ENCODE measurements at regions not wholly inside any gene's neighbourhood (a gene's known extent, or its start where the extent isn't known, plus 50 kb on each side); places are given as distances from the start of the nearest gene placed in this dataset.

- no peak overlapping the region for H3K4me3 ChIP-seq (ENCODE audit: low read depth, low read length)
These were observed 95.3 kb upstream of the DLG1 start for GRCh38 chr3:197393711-197394110.

DNA sequence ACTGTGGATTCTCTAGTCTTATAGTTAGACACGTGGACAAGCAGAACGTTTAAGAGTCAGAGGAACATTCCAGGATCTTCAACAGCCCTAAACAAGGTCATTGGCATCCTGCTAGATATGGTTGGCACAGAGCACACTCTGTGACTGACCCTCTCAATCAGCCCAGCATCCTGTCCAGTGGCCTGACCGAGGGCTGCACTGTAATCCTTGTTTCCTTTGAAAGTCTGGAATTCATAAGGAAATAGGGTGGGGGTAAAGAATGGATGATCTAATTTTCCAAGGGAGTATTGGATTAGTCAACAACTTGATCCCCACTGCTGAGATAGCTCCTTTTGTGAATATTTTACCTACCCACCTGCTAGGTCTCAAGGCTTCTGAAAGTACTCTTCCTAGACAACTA, 94.5 kb upstream of the DLG1 start:
- H3K4me3 ChIP-seq (ENCODE audit: low read depth, low read length): no peak overlapping the region
- DNase-seq (ENCODE audit: low read depth): no peak
- TF ChIP-seq, protein P1, sequence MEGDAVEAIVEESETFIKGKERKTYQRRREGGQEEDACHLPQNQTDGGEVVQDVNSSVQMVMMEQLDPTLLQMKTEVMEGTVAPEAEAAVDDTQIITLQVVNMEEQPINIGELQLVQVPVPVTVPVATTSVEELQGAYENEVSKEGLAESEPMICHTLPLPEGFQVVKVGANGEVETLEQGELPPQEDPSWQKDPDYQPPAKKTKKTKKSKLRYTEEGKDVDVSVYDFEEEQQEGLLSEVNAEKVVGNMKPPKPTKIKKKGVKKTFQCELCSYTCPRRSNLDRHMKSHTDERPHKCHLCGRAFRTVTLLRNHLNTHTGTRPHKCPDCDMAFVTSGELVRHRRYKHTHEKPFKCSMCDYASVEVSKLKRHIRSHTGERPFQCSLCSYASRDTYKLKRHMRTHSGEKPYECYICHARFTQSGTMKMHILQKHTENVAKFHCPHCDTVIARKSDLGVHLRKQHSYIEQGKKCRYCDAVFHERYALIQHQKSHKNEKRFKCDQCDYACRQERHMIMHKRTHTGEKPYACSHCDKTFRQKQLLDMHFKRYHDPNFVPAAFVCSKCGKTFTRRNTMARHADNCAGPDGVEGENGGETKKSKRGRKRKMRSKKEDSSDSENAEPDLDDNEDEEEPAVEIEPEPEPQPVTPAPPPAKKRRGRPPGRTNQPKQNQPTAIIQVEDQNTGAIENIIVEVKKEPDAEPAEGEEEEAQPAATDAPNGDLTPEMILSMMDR (IDR thresholded peaks at IDR 0.05; ENCODE audit: control insufficient read depth, extremely low read depth, insufficient read depth): no peak

More at GRCh38 chr3:197393711-197394110, 95.3 kb upstream of the DLG1 start:
- DNase-seq (ENCODE audit: low read depth): no peak
- TF ChIP-seq, protein P1 (IDR thresholded peaks at IDR 0.05; ENCODE audit: control insufficient read depth, extremely low read depth, insufficient read depth): no peak

DNA sequence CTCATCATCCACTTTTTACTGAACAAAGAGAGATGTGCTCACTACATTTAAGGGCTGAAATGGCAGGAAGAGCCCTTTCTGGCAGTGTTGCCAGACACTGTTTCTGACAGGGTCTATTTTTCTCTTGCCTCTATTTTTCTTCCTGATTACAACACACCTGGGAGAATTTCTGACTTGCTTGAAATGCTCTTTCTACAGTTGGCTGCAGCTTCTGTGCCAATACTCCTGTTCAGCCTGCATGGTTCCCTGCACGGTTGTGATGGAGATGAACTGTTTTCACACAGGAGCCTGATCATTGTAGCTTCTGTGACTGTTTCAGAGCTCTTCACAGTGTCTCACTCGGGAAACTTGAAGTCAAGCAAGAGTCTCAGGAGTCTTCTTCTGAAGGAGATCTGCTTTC, 83.0 kb upstream of the DLG1 start:
- TF ChIP-seq, protein P1 (IDR thresholded peaks at IDR 0.05; ENCODE audit: control insufficient read depth, extremely low read depth, insufficient read depth): no peak
- no peak for DNase-seq (ENCODE audit: low read depth)
- no peak overlapping the region for H3K4me3 ChIP-seq (ENCODE audit: low read depth, low read length)

DNA sequence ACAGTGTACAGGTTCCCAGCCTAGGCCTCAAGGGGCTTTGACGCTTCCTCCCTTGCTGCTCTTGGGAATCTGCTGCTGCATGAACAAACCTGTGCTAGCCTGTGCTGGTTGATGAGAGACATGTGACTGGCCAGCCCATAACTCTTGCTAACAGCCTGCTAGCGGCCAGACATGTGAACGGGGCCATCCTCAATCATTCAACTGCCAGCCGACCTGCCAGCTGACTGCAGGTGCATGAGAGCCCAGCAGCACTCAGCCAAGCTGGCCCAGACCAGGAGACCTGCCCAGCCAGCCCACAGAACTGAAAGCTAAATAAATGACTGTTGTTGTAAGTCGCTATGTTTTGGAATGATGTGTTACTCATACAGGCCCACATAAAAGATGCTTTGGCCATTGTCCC, 82.4 kb upstream of the DLG1 start:
- no peak overlapping the region for H3K4me3 ChIP-seq (ENCODE audit: low read depth, low read length)
- DNase-seq (ENCODE audit: low read depth): no peak
- TF ChIP-seq, protein P1 (IDR thresholded peaks at IDR 0.05; ENCODE audit: control insufficient read depth, extremely low read depth, insufficient read depth): no peak

GRCh38 chr3:197378985-197379718, 80.7 kb upstream of the DLG1 start:
- TF ChIP-seq, protein P1 (IDR thresholded peaks at IDR 0.05; ENCODE audit: control insufficient read depth, extremely low read depth, insufficient read depth): no peak
- DNase-seq (ENCODE audit: low read depth): no peak
- H3K4me3 ChIP-seq (ENCODE audit: low read depth, low read length): no peak overlapping the region

- no peak overlapping the region for H3K4me3 ChIP-seq (ENCODE audit: low read depth, low read length)
- TF ChIP-seq, protein P1 (IDR thresholded peaks at IDR 0.05; ENCODE audit: control insufficient read depth, extremely low read depth, insufficient read depth): no peak
- no peak for DNase-seq (ENCODE audit: low read depth)
These were observed 78.5 kb upstream of the DLG1 start for GRCh38 chr3:197376735-197377555.
